Mucosa of descending colon (tissue), 3 donors: ENCODE measurements at regions not wholly inside any gene's neighbourhood (a gene's known extent, or its start where the extent isn't known, plus 50 kb on each side); places are given as distances from the start of the nearest gene placed in this dataset.

ENCODE experiments used
- ATAC-seq: fragments of 200-7000 bp; cut with Tn5 transposase; one replicate; pipeline ENCODE4 v1.9.1; 2020; ENCODE audit warnings: mild to moderate bottlenecking, moderate library complexity
- DNase-seq, 3 donors: peaks; one replicate each; pipeline ENCODE4 v3.0.0-alpha.2; 2020
- H3K36me3 ChIP-seq: fragments of 200-600 bp; one replicate; pipeline ENCODE4 v1.8.0; 2021; ENCODE audit warnings: low read depth, mild to moderate bottlenecking
- H3K4me1 ChIP-seq: fragments of 200-600 bp; one replicate; pipeline ENCODE4 v1.8.0; 2021; ENCODE audit warnings: low read depth, mild to moderate bottlenecking
- H3K4me3 ChIP-seq: fragments of 200-600 bp; one replicate; pipeline ENCODE4 v1.8.0; 2021; ENCODE audit warnings: mild to moderate bottlenecking
- H3K9me3 ChIP-seq: fragments of 200-600 bp; one replicate; pipeline ENCODE4 v1.8.0; 2021; ENCODE audit warnings: mild to moderate bottlenecking
- intact Hi-C, 2 donors: fragments of 100-400 bp; cut with DNase I in 1 of 2; cut with micrococcal nuclease in 1 of 2; formaldehyde crosslinking; loops; one replicate each; pipeline versions ENCODE4 v1.11.0 to v1.11.1; 2022; cut with DNase I, micrococcal nuclease
- TF ChIP-seq, protein P1 (sequence below): fragments of 200-600 bp; IDR thresholded peaks from one replicate; pipeline ENCODE4 v1.8.0; 2022; ENCODE audit warnings: antibody characterized with exemption, mild to moderate bottlenecking
- donor health status: DM: no; HTN: no; CAD: no; lungs with moderate emphysema.
- donor health status: DM: no; HTN: no; CAD: no.
- donor health status: DM: no; HTN: yes; CAD: no.

DNA sequence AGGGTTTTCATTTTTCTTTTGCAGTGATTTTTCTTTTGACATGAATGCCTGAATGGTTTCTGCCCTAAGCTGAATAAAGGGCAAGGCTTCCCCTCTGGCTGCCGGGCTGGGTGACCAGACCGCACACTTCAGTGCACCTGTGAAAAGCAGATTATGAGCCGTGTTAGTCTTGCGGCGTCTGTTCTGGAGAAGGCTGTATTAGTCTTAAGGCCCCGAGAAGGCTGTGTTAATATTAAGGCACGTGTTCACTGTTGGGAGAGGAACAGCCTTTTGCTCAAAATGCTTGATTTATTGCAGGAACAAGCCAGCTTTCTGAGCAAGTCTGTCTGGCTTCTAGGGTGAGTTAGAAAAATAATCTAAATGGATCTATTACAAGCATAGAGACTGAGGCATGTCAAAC, 54.7 kb upstream of the DNAH14 start:
- Histone ChIP-seq H3K36me3 (no peaks in the 10 kb centered on the region), H3K9me3 (no peaks in the 10 kb centered on the region), H3K4me1 (no peaks in the 10 kb centered on the region), H3K4me3 (no peak overlapping the region)
- DNase-seq (no peak), ATAC-seq (no peak)
- intact Hi-C loops: no loop called here
- TF ChIP-seq, protein P1, sequence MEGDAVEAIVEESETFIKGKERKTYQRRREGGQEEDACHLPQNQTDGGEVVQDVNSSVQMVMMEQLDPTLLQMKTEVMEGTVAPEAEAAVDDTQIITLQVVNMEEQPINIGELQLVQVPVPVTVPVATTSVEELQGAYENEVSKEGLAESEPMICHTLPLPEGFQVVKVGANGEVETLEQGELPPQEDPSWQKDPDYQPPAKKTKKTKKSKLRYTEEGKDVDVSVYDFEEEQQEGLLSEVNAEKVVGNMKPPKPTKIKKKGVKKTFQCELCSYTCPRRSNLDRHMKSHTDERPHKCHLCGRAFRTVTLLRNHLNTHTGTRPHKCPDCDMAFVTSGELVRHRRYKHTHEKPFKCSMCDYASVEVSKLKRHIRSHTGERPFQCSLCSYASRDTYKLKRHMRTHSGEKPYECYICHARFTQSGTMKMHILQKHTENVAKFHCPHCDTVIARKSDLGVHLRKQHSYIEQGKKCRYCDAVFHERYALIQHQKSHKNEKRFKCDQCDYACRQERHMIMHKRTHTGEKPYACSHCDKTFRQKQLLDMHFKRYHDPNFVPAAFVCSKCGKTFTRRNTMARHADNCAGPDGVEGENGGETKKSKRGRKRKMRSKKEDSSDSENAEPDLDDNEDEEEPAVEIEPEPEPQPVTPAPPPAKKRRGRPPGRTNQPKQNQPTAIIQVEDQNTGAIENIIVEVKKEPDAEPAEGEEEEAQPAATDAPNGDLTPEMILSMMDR: no peak

DNA sequence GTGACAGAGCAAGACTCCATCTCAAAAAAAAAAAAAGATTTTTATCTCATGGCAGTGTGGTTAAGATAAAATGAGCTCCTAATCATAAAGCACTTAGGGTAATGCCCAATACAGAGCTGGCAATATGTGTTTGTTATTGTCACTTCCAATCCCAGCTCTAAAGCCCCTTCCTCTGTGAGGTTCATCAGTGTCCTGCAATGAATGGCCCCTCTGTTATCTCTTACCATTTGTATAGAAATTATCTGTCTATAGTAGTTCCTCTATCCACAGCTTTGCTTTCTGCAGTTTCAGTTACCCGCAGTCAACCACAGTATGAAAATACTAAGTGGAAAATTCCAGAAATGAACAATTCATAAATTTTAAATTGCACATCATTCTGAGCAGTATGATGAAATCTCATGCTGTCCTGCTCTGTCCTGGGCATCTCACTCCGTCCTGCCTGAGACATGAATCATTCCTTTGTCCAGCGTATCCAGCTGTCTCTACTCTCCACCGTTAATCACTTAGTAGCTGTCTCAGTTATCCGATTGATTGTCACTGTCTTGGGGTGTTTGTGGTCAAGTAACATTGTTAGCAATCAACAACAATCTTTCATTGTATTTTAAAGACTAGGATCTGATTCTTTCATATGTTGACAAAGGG, 50.2 kb upstream of the DNAH14 start:
- TF ChIP-seq, protein P1: no peak
- intact Hi-C loops: no loop called here
- DNase-seq: no peak
- Histone ChIP-seq H3K9me3 (no peaks in the 10 kb centered on the region), H3K4me3 (no peak overlapping the region), H3K36me3 (no peaks in the 10 kb centered on the region), H3K4me1 (peaks cover 6% of the 10 kb centered on the region)
- ATAC-seq: no peak
